ENCODE measurements at regions not wholly inside any gene's neighbourhood (a gene's known extent, or its start where the extent isn't known, plus 50 kb on each side); places are given as distances from the start of the nearest gene placed in this dataset.

- ChIA-PET POLR2A (ENCODE audit: unreplicated experiment) (no interaction called here), CTCF (no interaction called here)
- Histone ChIP-seq H3K36me3 (ENCODE audit: low read depth) (no peaks in the 10 kb centered on the region), H3K4me2 (no peak overlapping the region), H4K20me1 (ENCODE audit: insufficient read depth) (no peaks in the 10 kb centered on the region), H3K27me3 (ENCODE audit: insufficient read depth, low read depth) (no peaks in the 10 kb centered on the region), H3K79me2 (ENCODE audit: low read depth) (no peaks in the 10 kb centered on the region), H3F3A (ENCODE audit: insufficient read depth, low read depth) (peaks cover 8% of the 10 kb centered on the region; the same call in 1 of the 2 replicates), H3K9me3 (ENCODE audit: insufficient read depth, low read depth) (no peaks in the 10 kb centered on the region; the same call in 1 of the 2 replicates), H3K4me3 (no peak overlapping the region), H3K4me1 (replicated peaks; ENCODE audit: insufficient read depth) (peaks cover 18% of the 10 kb centered on the region), H3K9me2 (ENCODE audit: insufficient read depth) (no peaks in the 10 kb centered on the region), H3K27ac (no peak overlapping the region), H2AFZ (no peak overlapping the region)
- intact Hi-C loops (cut with micrococcal nuclease; ENCODE audit: unreplicated experiment): no loop called here
- BruUV-seq (replicated peaks): no TSS peak
- no peak for DNase-seq
- no peak for TF ChIP-seq EZH2 (IDR thresholded peaks at IDR 0.05; ENCODE audit: low read depth)
- no peak for TF ChIP-seq CTCF (conservative IDR thresholded peaks at IDR 0.05)
These were observed 80.4 kb upstream of the CCBE1 start for GRCh38 chr18:59777636-59778035.

- no peaks in the 10 kb centered on the region for H3K9me2 ChIP-seq (ENCODE audit: insufficient read depth)
- no peaks in the 10 kb centered on the region for H3K79me2 ChIP-seq (ENCODE audit: low read depth)
- no peaks in the 10 kb centered on the region for H3F3A ChIP-seq (ENCODE audit: insufficient read depth, low read depth)
- DNase-seq: no peak
- no peaks in the 10 kb centered on the region for H3K4me1 ChIP-seq (replicated peaks; ENCODE audit: insufficient read depth)
- no peak overlapping the region for H2AFZ ChIP-seq
- TF ChIP-seq EZH2 (IDR thresholded peaks at IDR 0.05; ENCODE audit: low read depth): no peak
- TF ChIP-seq CTCF (conservative IDR thresholded peaks at IDR 0.05): no peak
- H3K27me3 ChIP-seq (ENCODE audit: insufficient read depth, low read depth): no peaks in the 10 kb centered on the region
- no peak overlapping the region for H3K4me3 ChIP-seq
- no peak overlapping the region for H3K4me2 ChIP-seq
- no TSS peak for BruUV-seq (replicated peaks)
- no peaks in the 10 kb centered on the region for H4K20me1 ChIP-seq (ENCODE audit: insufficient read depth)
- ChIA-PET CTCF (no interaction called here), POLR2A (ENCODE audit: unreplicated experiment) (no interaction called here)
- intact Hi-C loops (cut with micrococcal nuclease; ENCODE audit: unreplicated experiment): no loop called here
- no peaks in the 10 kb centered on the region; the same call in none of the 2 replicates for H3K9me3 ChIP-seq (ENCODE audit: insufficient read depth, low read depth)
- H3K27ac ChIP-seq: no peak overlapping the region
- no peaks in the 10 kb centered on the region for H3K36me3 ChIP-seq (ENCODE audit: low read depth)
These were observed 72.1 kb upstream of the CCBE1 start for GRCh38 chr18:59769129-59769865.

- intact Hi-C loops (cut with micrococcal nuclease; ENCODE audit: unreplicated experiment): no loop called here
- H4K20me1 ChIP-seq (ENCODE audit: insufficient read depth): no peaks in the 10 kb centered on the region
- no peak overlapping the region for H2AFZ ChIP-seq
- ChIA-PET POLR2A (ENCODE audit: unreplicated experiment) (no interaction called here), CTCF (no interaction called here)
- H3K4me2 ChIP-seq: no peak overlapping the region
- H3K36me3 ChIP-seq (ENCODE audit: low read depth): no peaks in the 10 kb centered on the region
- H3K9me2 ChIP-seq (ENCODE audit: insufficient read depth): no peaks in the 10 kb centered on the region
- H3K27me3 ChIP-seq (ENCODE audit: insufficient read depth, low read depth): no peaks in the 10 kb centered on the region
- no peaks in the 10 kb centered on the region for H3F3A ChIP-seq (ENCODE audit: insufficient read depth, low read depth)
- no peaks in the 10 kb centered on the region for H3K79me2 ChIP-seq (ENCODE audit: low read depth)
- H3K4me1 ChIP-seq (replicated peaks; ENCODE audit: insufficient read depth): no peaks in the 10 kb centered on the region
- no peak overlapping the region for H3K4me3 ChIP-seq
- BruUV-seq (replicated peaks): no TSS peak
- no peak for TF ChIP-seq EZH2 (IDR thresholded peaks at IDR 0.05; ENCODE audit: low read depth)
- TF ChIP-seq CTCF (conservative IDR thresholded peaks at IDR 0.05): no peak
- DNase-seq: no peak
- H3K9me3 ChIP-seq (ENCODE audit: insufficient read depth, low read depth): no peaks in the 10 kb centered on the region; the same call in none of the 2 replicates
- no peak overlapping the region for H3K27ac ChIP-seq
These were observed 71.2 kb upstream of the CCBE1 start for GRCh38 chr18:59768409-59768808.
